ENCODE measurements at regions not wholly inside any gene's neighbourhood (a gene's known extent, or its start where the extent isn't known, plus 50 kb on each side); places are given as distances from the start of the nearest gene placed in this dataset.

DNA sequence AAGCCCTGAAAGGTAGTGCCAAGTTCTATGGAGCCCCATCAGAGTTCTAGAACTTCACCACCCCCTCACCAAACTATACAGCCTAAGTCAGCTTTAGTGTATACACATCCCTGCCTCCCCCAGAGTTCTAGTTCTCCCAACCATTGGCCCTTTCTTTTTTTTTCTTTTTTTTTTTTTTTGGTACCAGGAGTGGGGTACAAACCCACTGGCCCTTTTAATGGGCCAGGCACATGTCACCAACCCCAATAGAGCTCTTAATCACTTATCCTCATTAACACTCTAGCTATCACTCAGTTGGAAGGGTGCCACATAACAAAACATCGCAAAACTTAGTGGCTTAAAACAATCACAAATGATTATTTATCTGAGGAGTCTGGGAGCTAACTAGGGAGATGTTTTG is 588.6 kb downstream of the BCOR start:
- TF ChIP-seq CEBPB (IDR thresholded peaks at IDR 0.05) (no peak), ZBTB7A (IDR thresholded peaks at IDR 0.05; ENCODE audit: low read depth) (no peak), MAX (IDR thresholded peaks at IDR 0.05) (no peak), EP300 (IDR thresholded peaks at IDR 0.05; ENCODE audit: borderline replicate concordance) (no peak)
- TF ChIP-seq, protein P1, sequence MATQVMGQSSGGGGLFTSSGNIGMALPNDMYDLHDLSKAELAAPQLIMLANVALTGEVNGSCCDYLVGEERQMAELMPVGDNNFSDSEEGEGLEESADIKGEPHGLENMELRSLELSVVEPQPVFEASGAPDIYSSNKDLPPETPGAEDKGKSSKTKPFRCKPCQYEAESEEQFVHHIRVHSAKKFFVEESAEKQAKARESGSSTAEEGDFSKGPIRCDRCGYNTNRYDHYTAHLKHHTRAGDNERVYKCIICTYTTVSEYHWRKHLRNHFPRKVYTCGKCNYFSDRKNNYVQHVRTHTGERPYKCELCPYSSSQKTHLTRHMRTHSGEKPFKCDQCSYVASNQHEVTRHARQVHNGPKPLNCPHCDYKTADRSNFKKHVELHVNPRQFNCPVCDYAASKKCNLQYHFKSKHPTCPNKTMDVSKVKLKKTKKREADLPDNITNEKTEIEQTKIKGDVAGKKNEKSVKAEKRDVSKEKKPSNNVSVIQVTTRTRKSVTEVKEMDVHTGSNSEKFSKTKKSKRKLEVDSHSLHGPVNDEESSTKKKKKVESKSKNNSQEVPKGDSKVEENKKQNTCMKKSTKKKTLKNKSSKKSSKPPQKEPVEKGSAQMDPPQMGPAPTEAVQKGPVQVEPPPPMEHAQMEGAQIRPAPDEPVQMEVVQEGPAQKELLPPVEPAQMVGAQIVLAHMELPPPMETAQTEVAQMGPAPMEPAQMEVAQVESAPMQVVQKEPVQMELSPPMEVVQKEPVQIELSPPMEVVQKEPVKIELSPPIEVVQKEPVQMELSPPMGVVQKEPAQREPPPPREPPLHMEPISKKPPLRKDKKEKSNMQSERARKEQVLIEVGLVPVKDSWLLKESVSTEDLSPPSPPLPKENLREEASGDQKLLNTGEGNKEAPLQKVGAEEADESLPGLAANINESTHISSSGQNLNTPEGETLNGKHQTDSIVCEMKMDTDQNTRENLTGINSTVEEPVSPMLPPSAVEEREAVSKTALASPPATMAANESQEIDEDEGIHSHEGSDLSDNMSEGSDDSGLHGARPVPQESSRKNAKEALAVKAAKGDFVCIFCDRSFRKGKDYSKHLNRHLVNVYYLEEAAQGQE (IDR thresholded peaks at IDR 0.05; ENCODE audit: low read depth) = no peak

Data from Ishikawa (cell line).